Activated naive CD4-positive, alpha-beta T cell treated with anti-CD3 and anti-CD28 coated beads, Interleukin-2, amount 50 U/mL, for 24 hours (primary cell): ENCODE measurements at regions not wholly inside any gene's neighbourhood (a gene's known extent, or its start where the extent isn't known, plus 50 kb on each side); places are given as distances from the start of the nearest gene placed in this dataset.
"Not testable (repeated sequence)": the region's sequence is repeated elsewhere in the genome, so short reads cannot be mapped to it uniquely, and the experiment has no call there.

Experiments used
- H3K27ac Mint-ChIP-seq: one replicate; pipeline ENCODE4 v1.8.0; 2021; ENCODE audit warnings: mild to moderate bottlenecking, mixed read lengths
- H3K27me3 Mint-ChIP-seq: one replicate; pipeline ENCODE4 v1.8.0; 2021; ENCODE audit warnings: mixed read lengths
- H3K36me3 Mint-ChIP-seq: one replicate; pipeline ENCODE4 v1.8.0; 2021; ENCODE audit warnings: mixed read lengths
- H3K4me1 Mint-ChIP-seq: one replicate; pipeline ENCODE4 v1.8.0; 2021; ENCODE audit warnings: mixed read lengths
- H3K4me3 Mint-ChIP-seq: one replicate; pipeline ENCODE4 v1.8.0; 2021; ENCODE audit warnings: mild to moderate bottlenecking, mixed read lengths
- H3K9me3 Mint-ChIP-seq: one replicate; pipeline ENCODE4 v1.8.0; 2021; ENCODE audit warnings: mixed read lengths

- Mint-ChIP-seq H3K4me3 (no peak overlapping the region), H3K4me1 (no peaks in the 10 kb centered on the region), H3K27ac (no peak overlapping the region), H3K9me3 (peaks cover 19% of the 10 kb centered on the region), H3K36me3 (no peaks in the 10 kb centered on the region), H3K27me3 (no peaks in the 10 kb centered on the region)
Observed at GRCh38 chr1:208717525-208717924, 473.3 kb upstream of the PLXNA2 start.

DNA sequence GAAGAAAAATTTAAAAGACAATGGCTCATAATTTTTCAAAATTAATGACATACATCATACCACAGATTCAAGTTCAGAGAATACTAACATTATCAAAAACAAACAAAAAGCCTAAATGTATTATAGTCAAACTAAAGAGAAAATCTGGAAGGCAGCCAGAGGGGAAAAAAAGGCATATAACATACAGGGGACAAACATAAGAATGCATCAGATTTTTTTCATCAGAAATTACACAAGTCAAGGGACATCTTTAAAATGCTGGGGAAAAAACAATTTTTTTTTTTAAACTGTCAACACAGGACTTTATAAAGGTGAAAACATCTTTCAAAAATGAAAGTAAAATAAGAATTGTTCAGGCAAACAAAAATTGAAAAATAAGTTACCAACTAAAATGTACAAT lies 478.4 kb upstream of the PLXNA2 start:
- Mint-ChIP-seq H3K4me3 (no peak overlapping the region), H3K4me1 (no peaks in the 10 kb centered on the region), H3K36me3 (no peaks in the 10 kb centered on the region), H3K27ac (no peak overlapping the region), H3K9me3 (peaks cover 19% of the 10 kb centered on the region), H3K27me3 (no peaks in the 10 kb centered on the region)

DNA sequence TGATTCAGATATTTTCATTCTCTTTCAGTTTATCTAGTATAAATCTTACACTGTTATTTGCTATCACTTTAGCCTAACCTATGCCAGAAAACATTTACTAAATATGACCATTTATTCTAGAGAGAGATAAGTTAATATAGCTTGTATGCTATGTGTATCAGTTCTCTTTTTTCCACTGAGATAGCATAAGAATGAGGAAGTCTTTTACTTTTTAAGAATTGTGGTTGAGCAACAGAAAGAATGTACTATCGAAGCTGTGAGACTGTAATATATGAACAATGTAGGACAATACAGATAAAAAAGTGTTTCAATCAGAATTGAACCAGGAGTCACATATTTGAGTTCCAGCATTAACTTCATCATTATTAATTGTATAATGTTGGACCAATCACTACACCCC lies 479.9 kb upstream of the PLXNA2 start:
- Mint-ChIP-seq H3K4me3 (no peak overlapping the region), H3K27me3 (no peaks in the 10 kb centered on the region), H3K4me1 (no peaks in the 10 kb centered on the region), H3K27ac (no peak overlapping the region), H3K36me3 (no peaks in the 10 kb centered on the region), H3K9me3 (peaks cover 19% of the 10 kb centered on the region)

- H3K27ac Mint-ChIP-seq = no peak overlapping the region
- peaks cover 2% of the 10 kb centered on the region for H3K27me3 Mint-ChIP-seq
- H3K4me3 Mint-ChIP-seq = no peak overlapping the region
- H3K36me3 Mint-ChIP-seq = no peaks in the 10 kb centered on the region
- peaks cover 4% of the 10 kb centered on the region for H3K4me1 Mint-ChIP-seq
- H3K9me3 Mint-ChIP-seq = peaks cover 4% of the 10 kb centered on the region
Observed at GRCh38 chr1:208728815-208729214, 484.6 kb upstream of the PLXNA2 start.

DNA sequence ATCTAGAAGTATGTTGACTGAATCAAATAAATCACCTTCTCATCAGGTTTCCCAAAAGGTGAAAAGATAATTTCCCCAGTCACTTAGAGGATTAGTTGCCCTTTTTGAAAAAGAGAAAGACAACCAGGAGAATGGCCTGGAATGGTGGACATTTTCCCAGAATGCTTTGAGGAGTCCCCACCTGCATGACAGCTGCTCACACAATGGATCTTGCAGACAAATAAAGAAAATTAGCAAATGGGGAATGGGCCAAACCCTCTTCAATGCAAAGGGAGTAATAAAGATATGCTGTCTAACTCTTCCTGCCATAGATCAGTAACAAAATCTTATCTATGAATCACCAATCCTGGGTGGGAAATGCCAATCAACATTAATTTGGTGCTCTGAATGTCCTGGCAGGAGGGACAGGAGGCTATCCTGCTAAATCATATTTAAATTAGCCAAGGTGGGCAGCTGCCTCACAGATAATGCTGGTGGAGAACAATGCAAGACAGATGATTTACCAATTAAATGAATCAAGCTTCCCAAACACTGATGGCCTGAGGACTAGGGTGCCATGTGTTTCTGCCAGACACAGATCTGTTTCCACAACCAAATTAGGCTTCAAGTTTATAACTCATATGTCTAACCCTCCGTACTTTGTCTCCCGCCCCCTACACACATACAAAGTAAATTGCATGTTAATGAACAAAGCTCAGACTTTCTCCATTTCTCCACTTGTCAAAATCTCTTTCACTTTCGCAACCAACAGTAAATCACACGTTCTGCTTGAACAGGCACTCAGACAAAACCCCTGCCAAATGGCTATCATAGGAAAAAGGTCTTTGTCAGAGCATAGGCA lies 488.0 kb upstream of the PLXNA2 start:
- Mint-ChIP-seq H3K4me1 (peaks cover 4% of the 10 kb centered on the region), H3K9me3 (no peaks in the 10 kb centered on the region), H3K27me3 (peaks cover 3% of the 10 kb centered on the region), H3K27ac (no peak overlapping the region), H3K4me3 (peak overlapping the region; percentile 35), H3K36me3 (no peaks in the 10 kb centered on the region)

DNA sequence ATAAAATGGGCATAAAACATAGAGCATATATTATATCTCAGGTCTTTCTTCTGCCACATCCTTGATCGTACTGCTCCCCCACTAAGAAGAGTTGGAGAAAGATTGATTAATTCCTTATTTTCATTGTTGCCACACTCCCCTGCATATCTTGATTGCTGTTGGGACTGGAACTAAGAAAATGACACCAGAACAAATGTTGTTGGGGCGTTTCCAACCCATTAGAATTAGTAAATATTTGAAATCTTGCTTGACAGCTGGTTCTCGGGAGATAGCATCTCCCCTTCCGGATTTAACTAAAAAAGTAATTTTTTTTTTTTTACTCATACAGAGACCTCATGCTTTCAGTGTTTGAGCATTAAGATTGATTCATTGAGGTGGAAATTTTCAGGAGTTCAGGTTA lies 493.0 kb upstream of the PLXNA2 start:
- H3K36me3 Mint-ChIP-seq = no peaks in the 10 kb centered on the region
- no peak overlapping the region for H3K27ac Mint-ChIP-seq
- peaks cover 3% of the 10 kb centered on the region for H3K27me3 Mint-ChIP-seq
- H3K4me3 Mint-ChIP-seq = no peak overlapping the region
- no peaks in the 10 kb centered on the region for H3K9me3 Mint-ChIP-seq
- peaks cover 4% of the 10 kb centered on the region for H3K4me1 Mint-ChIP-seq

DNA sequence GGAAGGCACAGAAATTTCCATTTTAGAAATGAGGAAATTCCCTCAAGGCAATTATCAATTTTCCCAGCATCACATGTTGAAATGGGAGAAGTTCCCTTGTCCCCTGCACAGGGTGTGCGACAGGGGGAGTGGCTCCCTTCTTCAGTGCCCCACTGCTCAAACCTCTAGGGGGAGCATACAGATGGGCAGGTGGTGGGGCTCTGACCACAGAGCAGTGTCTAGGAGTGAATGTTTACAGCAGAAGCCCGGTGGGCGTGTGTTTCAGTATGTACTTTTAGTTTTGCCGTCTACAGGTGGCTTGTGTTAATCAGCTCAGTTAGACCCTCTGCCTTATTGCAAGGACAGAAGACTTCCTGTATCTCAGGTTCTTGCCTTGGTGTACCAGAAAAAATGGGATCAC lies 493.7 kb upstream of the PLXNA2 start:
- Mint-ChIP-seq H3K27me3 (peaks cover 2% of the 10 kb centered on the region), H3K4me1 (no peaks in the 10 kb centered on the region), H3K27ac (no peak overlapping the region), H3K9me3 (no peaks in the 10 kb centered on the region), H3K4me3 (no peak overlapping the region), H3K36me3 (no peaks in the 10 kb centered on the region)

- H3K4me3 Mint-ChIP-seq, H3K27ac Mint-ChIP-seq, H3K4me1 Mint-ChIP-seq, H3K9me3 Mint-ChIP-seq, H3K27me3 Mint-ChIP-seq, H3K36me3 Mint-ChIP-seq: not testable (repeated sequence)
Observed at GRCh38 chr1:208739636-208740035, 495.5 kb upstream of the PLXNA2 start.

GRCh38 chr1:208741296-208741695 lies 497.1 kb upstream of the PLXNA2 start:
- Mint-ChIP-seq H3K27me3 (peaks cover 1% of the 10 kb centered on the region), H3K36me3 (no peaks in the 10 kb centered on the region), H3K9me3 (no peaks in the 10 kb centered on the region)

DNA sequence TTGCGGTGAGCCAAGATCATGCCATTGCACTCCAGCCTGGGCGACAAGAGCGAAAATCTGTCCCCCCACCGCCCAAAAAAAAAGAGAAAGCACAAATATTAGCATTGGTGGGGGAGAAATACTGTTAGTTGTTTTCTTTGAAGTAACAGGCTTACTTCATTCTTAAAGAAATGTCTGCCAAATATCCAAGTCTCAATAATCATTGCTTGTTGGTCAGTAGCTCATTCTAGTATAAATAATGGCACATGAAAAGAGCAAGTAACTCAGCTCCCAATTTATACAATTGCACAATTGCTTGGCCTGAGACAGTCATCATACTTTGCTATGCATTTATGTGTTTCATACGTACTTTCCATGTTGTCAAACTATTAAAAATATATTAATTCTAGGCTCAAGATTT lies 499.2 kb upstream of the PLXNA2 start:
- Mint-ChIP-seq H3K4me3 (no peak overlapping the region), H3K27me3 (peaks cover 1% of the 10 kb centered on the region), H3K27ac (no peak overlapping the region), H3K36me3 (no peaks in the 10 kb centered on the region), H3K9me3 (peaks cover 11% of the 10 kb centered on the region), H3K4me1 (no peaks in the 10 kb centered on the region)

More at GRCh38 chr1:208741296-208741695, 497.1 kb upstream of the PLXNA2 start:
- Mint-ChIP-seq H3K4me3 (no peak overlapping the region), H3K4me1 (no peaks in the 10 kb centered on the region), H3K27ac (no peak overlapping the region)

DNA sequence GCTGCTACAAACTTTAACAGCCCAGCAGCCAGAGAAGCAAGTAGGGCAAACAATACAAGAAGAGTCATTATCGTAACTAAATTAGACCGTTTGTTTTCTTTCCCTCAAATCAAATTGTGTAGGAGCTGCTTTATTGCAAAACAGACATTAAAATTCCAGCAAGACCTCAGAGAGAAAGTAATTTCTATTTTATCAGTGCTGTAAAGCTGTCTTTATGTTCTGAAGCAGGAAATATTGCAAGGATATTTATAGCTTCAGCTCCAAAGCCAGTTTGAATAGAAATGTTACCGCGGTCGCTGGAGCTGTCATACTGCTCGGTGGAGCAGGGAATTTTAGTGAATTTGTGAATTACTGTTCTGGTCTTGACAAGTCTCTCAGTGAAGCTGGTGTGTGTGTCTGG lies 503.8 kb upstream of the PLXNA2 start:
- peaks cover 1% of the 10 kb centered on the region for H3K27me3 Mint-ChIP-seq
- H3K27ac Mint-ChIP-seq = no peak overlapping the region
- peaks cover 11% of the 10 kb centered on the region for H3K9me3 Mint-ChIP-seq
- no peak overlapping the region for H3K4me3 Mint-ChIP-seq
- H3K4me1 Mint-ChIP-seq = no peaks in the 10 kb centered on the region
- no peaks in the 10 kb centered on the region for H3K36me3 Mint-ChIP-seq

GRCh38 chr1:208748387-208749165 lies 504.4 kb upstream of the PLXNA2 start:
- Mint-ChIP-seq H3K9me3 (peaks cover 11% of the 10 kb centered on the region), H3K27me3 (peaks cover 1% of the 10 kb centered on the region), H3K4me3 (no peak overlapping the region), H3K27ac (no peak overlapping the region), H3K4me1 (no peaks in the 10 kb centered on the region), H3K36me3 (no peaks in the 10 kb centered on the region)

DNA sequence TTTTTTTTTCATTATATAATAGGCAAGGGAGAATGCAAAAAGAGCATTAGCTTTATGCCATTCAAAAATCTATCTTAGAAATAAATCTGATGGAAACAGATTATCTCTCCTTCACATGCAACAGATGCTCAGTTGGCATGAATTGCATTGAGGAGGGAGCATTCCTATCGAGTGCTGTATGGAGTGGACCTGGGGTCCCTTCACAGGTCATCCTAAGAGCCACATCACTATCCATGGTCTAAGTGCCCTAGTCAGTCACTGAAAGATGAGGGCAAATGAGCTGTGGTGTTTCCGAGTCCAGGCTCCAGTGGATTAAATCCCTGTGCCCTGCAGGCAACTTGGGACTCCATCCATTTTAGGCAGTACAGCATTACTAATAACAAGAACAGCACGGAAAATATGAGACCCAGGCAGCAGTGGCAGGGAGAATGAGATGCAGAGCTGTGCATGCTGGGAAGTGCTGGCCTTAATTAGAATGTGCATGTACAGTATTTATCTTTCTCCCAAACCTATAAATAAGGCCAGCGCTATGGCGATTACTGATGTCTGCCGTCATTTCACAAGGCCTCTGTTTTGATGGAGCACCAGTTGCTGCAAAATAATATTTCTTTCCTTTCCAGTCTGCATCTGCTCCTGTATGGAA lies 512.3 kb upstream of the PLXNA2 start:
- Mint-ChIP-seq H3K27me3 (no peaks in the 10 kb centered on the region), H3K9me3 (no peaks in the 10 kb centered on the region), H3K27ac (no peak overlapping the region), H3K4me1 (no peaks in the 10 kb centered on the region), H3K4me3 (no peak overlapping the region), H3K36me3 (no peaks in the 10 kb centered on the region)

GRCh38 chr1:208757846-208758245 lies 513.7 kb upstream of the PLXNA2 start:
- Mint-ChIP-seq H3K27me3 (no peaks in the 10 kb centered on the region), H3K36me3 (no peaks in the 10 kb centered on the region), H3K27ac (no peak overlapping the region), H3K4me1 (no peaks in the 10 kb centered on the region), H3K4me3 (no peak overlapping the region), H3K9me3 (no peaks in the 10 kb centered on the region)

- Mint-ChIP-seq H3K27ac (no peak overlapping the region), H3K27me3 (no peaks in the 10 kb centered on the region), H3K4me3 (no peak overlapping the region), H3K9me3 (no peaks in the 10 kb centered on the region), H3K36me3 (no peaks in the 10 kb centered on the region), H3K4me1 (no peaks in the 10 kb centered on the region)
Observed at GRCh38 chr1:208759255-208759654, 515.1 kb upstream of the PLXNA2 start.

DNA sequence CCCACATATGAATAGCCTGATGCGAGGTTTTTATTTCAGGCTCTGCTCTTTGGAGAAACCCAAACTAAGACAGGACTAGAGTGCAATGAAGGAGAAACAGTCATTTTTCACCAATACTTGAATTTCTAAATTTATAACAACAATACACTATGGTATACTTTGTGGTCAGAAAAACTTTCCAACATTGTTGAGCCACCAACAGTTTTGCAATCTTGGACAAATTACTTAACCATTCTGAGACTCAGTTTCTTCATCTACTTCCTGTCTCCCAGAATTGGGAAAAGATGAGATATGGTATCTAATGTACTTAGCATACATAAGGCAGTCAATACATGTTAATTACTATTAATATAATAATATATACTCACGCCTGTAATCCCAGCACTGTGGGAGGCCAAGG lies 519.8 kb upstream of the PLXNA2 start:
- Mint-ChIP-seq H3K27me3 (no peaks in the 10 kb centered on the region), H3K4me1 (no peaks in the 10 kb centered on the region), H3K4me3 (no peak overlapping the region), H3K27ac (no peak overlapping the region), H3K9me3 (no peaks in the 10 kb centered on the region), H3K36me3 (no peaks in the 10 kb centered on the region)
